Lower lobe of right lung (tissue), 2 donors: ENCODE measurements at regions not wholly inside any gene's neighbourhood (a gene's known extent, or its start where the extent isn't known, plus 50 kb on each side); places are given as distances from the start of the nearest gene placed in this dataset.

ENCODE experiments used
- ATAC-seq, 2 donors: fragments of 200-7000 bp; cut with Tn5 transposase; one replicate each; pipeline ENCODE4 v1.9.1; 2020 to 2022; ENCODE audit warnings: mild to moderate bottlenecking in 2 of 2, moderate library complexity in 2 of 2
- DNase-seq: peaks from one replicate; pipeline ENCODE4 v3.0.0-alpha.2; 2020
- H3K27ac ChIP-seq: fragments of 200-600 bp; one replicate; pipeline ENCODE4 v1.8.0; 2022
- H3K27me3 ChIP-seq: fragments of 200-600 bp; one replicate; pipeline ENCODE4 v1.8.0; 2022; ENCODE audit warnings: low read depth
- H3K36me3 ChIP-seq: fragments of 200-600 bp; one replicate; pipeline ENCODE4 v1.8.0; 2022; ENCODE audit warnings: mild to moderate bottlenecking
- H3K4me1 ChIP-seq: fragments of 200-600 bp; one replicate; pipeline ENCODE4 v1.8.0; 2022
- H3K4me3 ChIP-seq: fragments of 200-600 bp; one replicate; pipeline ENCODE4 v1.8.0; 2022; ENCODE audit warnings: mild to moderate bottlenecking
- H3K9me3 ChIP-seq: fragments of 200-600 bp; one replicate; pipeline ENCODE4 v1.8.0; 2022
- intact Hi-C: fragments of 100-400 bp; cut with DNase I; formaldehyde crosslinking; loops from one replicate; pipeline ENCODE4 v1.11.0; 2022
- TF ChIP-seq, protein P1 (sequence below): fragments of 200-600 bp; IDR thresholded peaks from one replicate; pipeline ENCODE4 v1.8.0; 2022; ENCODE audit warnings: antibody characterized with exemption, mild to moderate bottlenecking
- donor health status: DM: no; HTN: yes; CAD: no; lungs with severe emphysema.

DNA sequence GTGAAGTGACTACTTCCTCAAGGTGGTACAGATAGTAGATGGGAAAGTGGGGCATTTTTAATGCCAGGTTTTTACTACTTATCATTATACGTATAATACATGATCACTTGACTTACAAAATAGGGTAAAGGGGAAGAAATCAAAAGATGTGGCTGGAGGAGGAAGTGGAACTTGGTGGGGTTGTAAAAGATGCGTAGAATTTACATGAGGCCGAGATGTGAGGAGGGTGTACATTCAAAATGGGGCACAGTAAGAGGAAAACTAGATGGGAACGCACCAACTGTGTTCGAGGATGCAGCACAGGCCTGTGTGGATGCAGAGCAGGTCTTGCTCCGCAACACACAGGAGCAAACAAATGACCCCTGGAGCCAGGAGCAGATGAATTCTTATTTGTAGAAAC is 403.3 kb downstream of the TXNL1 start:
- Histone ChIP-seq H3K36me3 (no peaks in the 10 kb centered on the region), H3K9me3 (no peaks in the 10 kb centered on the region), H3K27ac (no peak overlapping the region), H3K4me1 (no peaks in the 10 kb centered on the region), H3K27me3 (no peaks in the 10 kb centered on the region), H3K4me3 (no peak overlapping the region)
- ATAC-seq = no peak
- no peak for DNase-seq
- TF ChIP-seq, protein P1, sequence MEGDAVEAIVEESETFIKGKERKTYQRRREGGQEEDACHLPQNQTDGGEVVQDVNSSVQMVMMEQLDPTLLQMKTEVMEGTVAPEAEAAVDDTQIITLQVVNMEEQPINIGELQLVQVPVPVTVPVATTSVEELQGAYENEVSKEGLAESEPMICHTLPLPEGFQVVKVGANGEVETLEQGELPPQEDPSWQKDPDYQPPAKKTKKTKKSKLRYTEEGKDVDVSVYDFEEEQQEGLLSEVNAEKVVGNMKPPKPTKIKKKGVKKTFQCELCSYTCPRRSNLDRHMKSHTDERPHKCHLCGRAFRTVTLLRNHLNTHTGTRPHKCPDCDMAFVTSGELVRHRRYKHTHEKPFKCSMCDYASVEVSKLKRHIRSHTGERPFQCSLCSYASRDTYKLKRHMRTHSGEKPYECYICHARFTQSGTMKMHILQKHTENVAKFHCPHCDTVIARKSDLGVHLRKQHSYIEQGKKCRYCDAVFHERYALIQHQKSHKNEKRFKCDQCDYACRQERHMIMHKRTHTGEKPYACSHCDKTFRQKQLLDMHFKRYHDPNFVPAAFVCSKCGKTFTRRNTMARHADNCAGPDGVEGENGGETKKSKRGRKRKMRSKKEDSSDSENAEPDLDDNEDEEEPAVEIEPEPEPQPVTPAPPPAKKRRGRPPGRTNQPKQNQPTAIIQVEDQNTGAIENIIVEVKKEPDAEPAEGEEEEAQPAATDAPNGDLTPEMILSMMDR = no peak
- intact Hi-C loops = no loop called here

DNA sequence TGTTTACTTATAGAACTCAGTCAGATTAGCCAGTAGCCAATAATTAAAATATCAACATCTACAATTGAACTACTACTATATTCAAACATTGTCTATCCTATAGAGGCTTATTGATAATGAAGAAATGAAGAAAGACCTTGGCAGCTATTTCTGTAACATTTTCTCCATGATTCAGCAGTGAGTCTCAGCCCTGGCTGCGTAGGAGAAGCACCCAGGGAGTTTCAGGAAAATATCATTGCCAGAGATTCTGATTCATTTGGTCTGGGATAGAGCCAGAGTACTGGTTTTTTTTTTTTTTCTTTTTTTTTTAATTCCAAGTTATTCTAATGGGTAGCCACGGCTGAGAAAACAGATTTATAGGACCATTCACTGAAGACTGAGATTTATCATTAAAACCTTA is 404.8 kb downstream of the TXNL1 start:
- Histone ChIP-seq H3K4me1 (no peaks in the 10 kb centered on the region), H3K27ac (no peak overlapping the region), H3K4me3 (no peak overlapping the region), H3K27me3 (no peaks in the 10 kb centered on the region), H3K9me3 (no peaks in the 10 kb centered on the region), H3K36me3 (no peaks in the 10 kb centered on the region)
- TF ChIP-seq, protein P1 = no peak
- intact Hi-C loops = no loop called here
- no peak for DNase-seq
- no peak for ATAC-seq

DNA sequence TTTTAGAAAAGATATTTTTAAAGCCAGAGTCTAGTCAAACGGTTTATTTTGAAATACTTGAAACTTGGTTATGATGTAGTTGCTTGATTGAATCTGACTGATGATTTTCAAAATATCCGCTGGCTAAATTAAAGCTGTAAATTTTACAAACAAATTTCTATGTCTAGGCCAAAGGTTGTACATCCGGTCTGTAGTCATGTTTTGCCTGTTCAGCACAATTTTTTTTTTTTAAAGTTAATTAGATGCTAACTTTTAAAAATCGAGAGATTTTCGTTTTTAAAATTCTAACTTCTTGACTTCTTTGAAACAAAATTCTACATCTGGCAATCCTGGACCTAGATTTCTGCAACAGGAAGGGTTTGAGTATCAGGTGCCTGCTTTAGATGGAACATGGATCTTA is 412.4 kb downstream of the TXNL1 start:
- Histone ChIP-seq H3K4me1 (no peaks in the 10 kb centered on the region), H3K4me3 (no peak overlapping the region), H3K27me3 (no peaks in the 10 kb centered on the region), H3K27ac (no peak overlapping the region), H3K9me3 (no peaks in the 10 kb centered on the region), H3K36me3 (no peaks in the 10 kb centered on the region)
- no peak for ATAC-seq
- TF ChIP-seq, protein P1 = no peak
- intact Hi-C loops = no loop called here
- DNase-seq = no peak

DNA sequence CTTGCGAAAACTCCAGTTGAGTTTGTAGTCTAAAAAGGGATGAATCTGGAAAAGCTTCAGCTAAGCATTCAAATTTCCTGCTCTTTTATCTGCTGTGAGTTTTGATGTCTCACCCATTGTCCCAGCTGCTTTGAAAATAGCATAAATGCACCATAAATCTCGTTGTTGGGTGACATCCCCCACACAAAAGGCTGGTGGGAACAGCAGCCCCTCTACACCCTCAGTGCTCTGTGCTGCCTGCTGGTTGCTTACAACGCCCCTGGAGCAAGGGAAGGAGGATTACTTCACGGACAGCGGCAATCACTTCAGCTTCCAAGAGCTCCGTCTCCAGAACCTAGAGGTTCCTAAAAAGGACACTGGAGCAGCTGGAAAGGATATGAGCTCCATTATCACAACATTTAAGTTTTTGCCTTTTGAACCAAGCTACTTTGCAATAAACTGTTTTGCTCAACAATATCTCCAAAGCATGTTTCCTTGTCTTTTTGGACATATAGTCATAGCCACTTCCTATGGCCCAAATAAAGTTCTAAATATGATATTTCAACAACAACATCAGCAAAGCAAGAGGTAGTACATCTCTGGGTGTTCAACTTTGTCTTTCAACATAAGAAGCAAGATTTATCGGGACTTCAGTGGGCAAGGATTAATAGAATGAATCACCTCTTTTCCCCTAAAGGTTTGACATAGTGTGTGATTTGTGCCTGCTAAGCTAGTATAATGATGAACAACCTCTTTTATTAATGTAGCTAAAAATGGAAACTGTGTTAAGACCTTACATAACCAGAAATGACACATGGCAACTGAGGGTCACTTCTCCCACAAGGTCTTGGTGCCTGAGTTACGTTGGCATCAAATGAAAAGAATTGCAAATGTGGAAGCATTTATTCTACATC is 413.5 kb downstream of the TXNL1 start:
- H3K4me1 ChIP-seq = no peaks in the 10 kb centered on the region
- ATAC-seq (no peak), DNase-seq (no peak)
- no peak overlapping the region for H3K27ac ChIP-seq
- intact Hi-C loops = no loop called here
- H3K36me3 ChIP-seq = no peaks in the 10 kb centered on the region
- H3K9me3 ChIP-seq = no peaks in the 10 kb centered on the region
- TF ChIP-seq, protein P1 = no peak
- no peaks in the 10 kb centered on the region for H3K27me3 ChIP-seq
- no peak overlapping the region for H3K4me3 ChIP-seq

DNA sequence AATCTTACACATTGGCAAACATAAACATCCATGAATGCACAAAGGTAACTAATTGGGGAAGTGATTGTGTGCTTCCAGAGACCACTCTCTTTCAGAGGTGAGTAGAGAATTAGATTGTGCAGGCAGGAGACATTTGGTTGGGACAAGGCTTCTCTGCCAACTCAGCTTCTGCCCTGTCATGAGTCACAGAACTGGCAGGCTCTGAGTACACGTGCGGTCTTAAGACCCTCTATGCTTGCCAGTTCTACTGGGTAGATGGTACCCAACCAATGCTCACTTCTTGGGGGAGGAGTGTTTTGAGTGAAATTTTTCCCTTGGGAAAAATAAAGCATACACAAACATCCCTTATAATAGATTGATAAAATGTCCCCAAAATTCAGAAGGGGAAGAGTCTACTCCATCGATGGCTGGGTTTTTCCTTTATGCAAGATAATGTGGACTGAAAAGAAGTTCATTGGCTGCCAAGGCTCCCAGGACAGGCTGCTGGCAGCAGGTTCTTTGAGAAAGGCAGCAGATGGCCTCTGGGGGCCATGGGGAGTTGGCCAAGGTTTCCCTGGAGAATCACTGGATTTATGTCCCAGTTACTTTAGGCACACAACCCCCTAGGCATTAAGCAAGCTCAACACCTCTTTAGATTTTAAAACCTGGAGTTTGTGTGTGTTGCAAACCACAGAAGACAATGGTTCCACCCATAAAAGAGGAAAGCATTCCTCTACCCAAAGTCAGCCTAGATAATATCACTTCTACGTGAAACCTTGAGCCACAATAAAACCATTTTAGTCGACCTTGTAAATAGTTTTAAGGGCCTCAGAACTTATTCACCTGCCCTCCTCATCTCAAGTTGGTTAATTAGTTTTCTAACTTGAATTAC is 417.0 kb downstream of the TXNL1 start:
- Histone ChIP-seq H3K27me3 (no peaks in the 10 kb centered on the region), H3K27ac (no peak overlapping the region), H3K9me3 (no peaks in the 10 kb centered on the region), H3K4me1 (no peaks in the 10 kb centered on the region), H3K4me3 (no peak overlapping the region), H3K36me3 (no peaks in the 10 kb centered on the region)
- TF ChIP-seq, protein P1 = no peak
- intact Hi-C loops = no loop called here
- ATAC-seq (no peak), DNase-seq (no peak)
